Thoracic aorta (tissue), 2 donors: ENCODE measurements at regions not wholly inside any gene's neighbourhood (a gene's known extent, or its start where the extent isn't known, plus 50 kb on each side); places are given as distances from the start of the nearest gene placed in this dataset.
"Not testable (repeated sequence)": the region's sequence is repeated elsewhere in the genome, so short reads cannot be mapped to it uniquely, and the experiment has no call there.

ENCODE experiments used
- ATAC-seq: fragments of 150-250 bp; one replicate; pipeline ENCODE4 v1.8.0; 2017; ENCODE audit warnings: low read depth; ENCODE audit not compliant: insufficient number of reproducible peaks, low FRiP score
- DNase-seq: peaks from one replicate; pipeline ENCODE4 v3.0.0-alpha.2; 2020; ENCODE audit warnings: low spot score
- H3K27ac ChIP-seq, 2 donors: fragments of 200-600 bp; sonication (generic); 1 replicate in 1 of 2; 2 replicates in 1 of 2; pipeline ENCODE4 v1.5.1; 2016; ENCODE audit warnings: mild to moderate bottlenecking in 2 of 2, moderate library complexity in 2 of 2
- H3K27me3 ChIP-seq: fragments of 200-600 bp; sonication (generic); replicated peaks from 2 replicates; pipeline ENCODE4 v1.6.0; 2016; ENCODE audit warnings: mild to moderate bottlenecking; ENCODE audit not compliant: insufficient read depth
- H3K36me3 ChIP-seq: fragments of 200-600 bp; sonication (generic); one replicate; pipeline ENCODE4 v1.5.1; 2016
- H3K4me1 ChIP-seq, 2 donors: fragments of 200-600 bp; sonication (generic); 1 replicate in 1 of 2; 2 replicates in 1 of 2; pipeline versions ENCODE4 v1.5.1 to v1.6.0; 2016; ENCODE audit warnings: low read depth in 2 of 2, mild to moderate bottlenecking in 1 of 2; ENCODE audit not compliant: control insufficient read depth in 1 of 2
- H3K4me3 ChIP-seq: fragments of 200-600 bp; sonication (generic); 2 replicates; pipeline ENCODE4 v1.5.1; 2016; ENCODE audit warnings: mild to moderate bottlenecking
- H3K9me3 ChIP-seq: fragments of 200-600 bp; sonication (generic); 2 replicates; pipeline ENCODE4 v1.5.1; 2016
- TF ChIP-seq, protein P1 (sequence below): fragments of 200-600 bp; sonication (generic); IDR thresholded peaks from one replicate; pipeline ENCODE4 v1.5.1; 2019; ENCODE audit warnings: antibody characterized with exemption

DNA sequence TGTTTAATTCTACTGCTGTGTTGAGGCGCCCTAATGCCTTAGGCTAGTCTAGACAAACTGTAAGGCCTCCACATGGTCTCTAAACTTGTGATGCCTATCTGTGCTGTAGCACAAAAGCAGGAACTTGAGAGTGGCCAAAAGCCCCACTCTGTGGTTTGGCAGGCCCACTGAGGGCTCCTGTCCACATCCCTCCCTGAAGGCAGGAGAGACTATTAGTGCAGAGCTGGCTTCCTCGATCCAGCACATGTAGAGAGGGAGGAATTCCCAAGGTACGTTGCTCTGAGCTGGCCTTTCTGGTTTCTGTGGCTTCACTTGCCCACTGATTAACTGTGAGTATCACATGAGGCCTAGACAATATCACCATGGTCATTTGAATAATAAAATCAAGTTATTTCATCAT lies 90.6 kb downstream of the POLR2M start:
- no peak for DNase-seq
- TF ChIP-seq, protein P1, sequence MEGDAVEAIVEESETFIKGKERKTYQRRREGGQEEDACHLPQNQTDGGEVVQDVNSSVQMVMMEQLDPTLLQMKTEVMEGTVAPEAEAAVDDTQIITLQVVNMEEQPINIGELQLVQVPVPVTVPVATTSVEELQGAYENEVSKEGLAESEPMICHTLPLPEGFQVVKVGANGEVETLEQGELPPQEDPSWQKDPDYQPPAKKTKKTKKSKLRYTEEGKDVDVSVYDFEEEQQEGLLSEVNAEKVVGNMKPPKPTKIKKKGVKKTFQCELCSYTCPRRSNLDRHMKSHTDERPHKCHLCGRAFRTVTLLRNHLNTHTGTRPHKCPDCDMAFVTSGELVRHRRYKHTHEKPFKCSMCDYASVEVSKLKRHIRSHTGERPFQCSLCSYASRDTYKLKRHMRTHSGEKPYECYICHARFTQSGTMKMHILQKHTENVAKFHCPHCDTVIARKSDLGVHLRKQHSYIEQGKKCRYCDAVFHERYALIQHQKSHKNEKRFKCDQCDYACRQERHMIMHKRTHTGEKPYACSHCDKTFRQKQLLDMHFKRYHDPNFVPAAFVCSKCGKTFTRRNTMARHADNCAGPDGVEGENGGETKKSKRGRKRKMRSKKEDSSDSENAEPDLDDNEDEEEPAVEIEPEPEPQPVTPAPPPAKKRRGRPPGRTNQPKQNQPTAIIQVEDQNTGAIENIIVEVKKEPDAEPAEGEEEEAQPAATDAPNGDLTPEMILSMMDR: no peak
- Histone ChIP-seq H3K27me3 (no peaks in the 10 kb centered on the region), H3K4me3 (no peak overlapping the region), H3K9me3 (no peaks in the 10 kb centered on the region), H3K36me3 (no peaks in the 10 kb centered on the region), H3K27ac (peak overlapping the region in 1 of 2 donors; percentile 22), H3K4me1 (peaks cover 0 to 18% of the 10 kb centered on the region in 2 donors)
- no peak for ATAC-seq

DNA sequence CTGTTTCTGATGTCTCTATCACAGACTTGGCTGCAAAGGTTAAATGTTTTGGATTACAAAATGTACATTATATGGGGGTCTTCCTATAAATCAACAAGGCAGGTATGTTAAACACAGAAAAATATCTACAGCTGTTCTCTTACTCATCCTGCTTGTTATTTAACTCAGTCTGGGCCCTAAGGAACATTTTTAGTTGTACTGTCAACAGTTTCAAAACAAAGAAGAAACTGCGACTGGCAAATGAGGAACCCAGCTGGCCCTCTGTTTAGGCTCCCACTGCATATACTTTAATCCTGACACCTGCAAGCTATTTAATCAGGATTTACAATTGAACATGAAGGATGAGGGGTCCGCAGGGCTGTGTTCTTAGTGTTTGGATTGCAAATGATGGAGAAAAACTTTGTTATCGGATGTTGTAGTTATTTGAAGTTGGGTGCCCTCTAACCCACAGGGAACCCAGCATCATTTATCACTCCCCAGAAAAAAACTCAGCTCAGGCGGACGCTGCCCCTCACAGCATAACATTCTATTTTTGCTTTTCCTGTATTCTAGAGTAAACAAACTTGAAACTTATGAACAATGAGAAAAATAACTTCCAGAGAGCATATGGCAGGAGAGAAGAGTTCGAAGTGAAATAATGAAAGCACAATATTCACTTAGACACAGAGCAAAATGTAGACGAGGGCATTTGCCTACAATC lies 91.2 kb downstream of the POLR2M start:
- ATAC-seq: no peak
- Histone ChIP-seq H3K27ac (peak overlapping the region in 1 of 2 donors; percentile 22), H3K36me3 (no peaks in the 10 kb centered on the region), H3K9me3 (no peaks in the 10 kb centered on the region), H3K27me3 (no peaks in the 10 kb centered on the region), H3K4me3 (no peak overlapping the region), H3K4me1 (peaks cover 0 to 18% of the 10 kb centered on the region in 2 donors)
- DNase-seq: no peak
- TF ChIP-seq, protein P1: no peak

DNA sequence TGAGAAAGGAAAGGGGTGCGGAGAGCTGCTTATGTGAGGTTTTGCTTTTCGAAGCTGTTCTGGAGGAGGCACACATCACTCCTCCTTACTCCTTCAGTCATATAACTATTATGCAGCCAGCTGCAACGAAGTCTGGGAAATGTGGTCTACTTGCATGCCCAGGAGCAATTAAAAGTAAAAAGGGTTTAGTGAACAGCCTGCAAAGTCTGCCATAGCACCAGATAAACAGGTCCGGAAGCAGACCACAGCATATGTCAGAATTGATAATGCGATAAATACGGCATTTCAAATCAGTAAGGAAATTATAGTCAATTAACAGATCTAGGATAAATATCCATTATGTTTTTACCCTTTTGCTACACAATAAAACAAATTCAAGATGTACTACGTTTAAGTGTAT lies 99.5 kb downstream of the POLR2M start:
- H3K9me3 ChIP-seq: no peaks in the 10 kb centered on the region
- no peaks in the 10 kb centered on the region for H3K27me3 ChIP-seq
- no peaks in the 10 kb centered on the region for H3K4me1 ChIP-seq
- no peak overlapping the region for H3K27ac ChIP-seq
- TF ChIP-seq, protein P1: no peak
- H3K4me3 ChIP-seq: no peak overlapping the region
- ATAC-seq (no peak), DNase-seq (no peak)
- no peaks in the 10 kb centered on the region for H3K36me3 ChIP-seq

DNA sequence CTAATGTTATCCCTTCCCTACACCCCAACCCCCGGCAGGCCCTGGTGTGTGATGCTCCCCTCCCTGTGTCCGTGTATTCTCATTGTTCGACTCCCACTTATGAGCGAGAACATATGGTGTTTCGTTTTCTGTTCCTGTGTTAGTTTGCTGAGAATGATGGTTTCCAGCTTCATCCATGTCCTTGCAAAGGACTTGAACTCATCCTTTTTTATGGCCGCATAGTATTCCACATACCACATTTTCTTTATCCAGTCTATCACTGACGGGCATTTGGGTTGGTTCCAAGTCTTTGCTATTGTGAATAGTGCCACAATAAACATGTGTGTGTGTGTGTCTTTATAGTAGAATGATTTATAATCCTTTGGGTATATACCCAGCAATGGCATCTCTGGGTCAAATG lies 102.8 kb downstream of the POLR2M start:
- not testable (repeated sequence) for DNase-seq, ATAC-seq, H3K36me3 ChIP-seq, H3K27ac ChIP-seq, H3K9me3 ChIP-seq, H3K27me3 ChIP-seq, H3K4me1 ChIP-seq, H3K4me3 ChIP-seq

DNA sequence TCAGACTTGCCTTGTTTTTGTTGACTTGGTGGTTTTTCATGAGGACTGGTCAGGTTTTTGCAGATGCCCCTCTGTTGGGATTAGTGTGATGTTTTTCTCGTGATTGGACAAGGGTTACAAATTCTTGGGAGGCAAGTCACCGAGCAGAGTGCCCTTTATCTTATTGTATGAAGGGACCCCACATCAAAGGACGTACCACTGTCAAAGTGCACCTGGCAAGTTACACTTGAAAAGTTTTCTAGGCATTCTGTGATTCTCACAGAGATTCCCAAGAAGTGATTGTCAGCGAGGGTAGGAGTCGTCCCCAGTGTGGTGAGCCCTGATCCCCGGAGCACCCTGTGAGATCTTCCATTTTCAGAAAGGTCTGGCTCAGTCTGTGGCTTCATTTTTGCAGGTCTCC lies 110.1 kb downstream of the POLR2M start:
- H3K9me3 ChIP-seq: no peaks in the 10 kb centered on the region
- H3K4me1 ChIP-seq: no peaks in the 10 kb centered on the region
- H3K36me3 ChIP-seq: no peaks in the 10 kb centered on the region
- DNase-seq: no peak
- no peaks in the 10 kb centered on the region for H3K27me3 ChIP-seq
- no peak overlapping the region for H3K27ac ChIP-seq
- TF ChIP-seq, protein P1: no peak
- H3K4me3 ChIP-seq: no peak overlapping the region
- ATAC-seq: no peak

DNA sequence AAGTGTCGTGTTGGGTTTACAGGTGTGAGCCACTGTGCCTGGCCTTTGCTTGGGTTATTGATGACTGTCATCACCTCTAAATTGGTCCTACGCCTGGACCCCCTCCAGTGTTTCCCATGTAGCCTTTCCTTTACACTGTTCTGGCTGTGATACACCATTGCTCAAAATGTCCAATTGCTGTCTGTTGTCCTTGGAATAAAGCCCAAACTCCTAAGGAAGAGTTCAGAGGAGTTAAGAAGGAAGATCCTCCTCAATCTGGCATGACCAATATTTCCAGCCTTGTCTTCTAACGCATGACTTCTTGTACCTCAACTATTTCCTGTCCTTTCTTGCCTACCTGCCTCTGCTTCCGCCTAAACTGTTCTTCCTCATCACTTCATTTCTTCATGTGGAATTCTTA lies 113.1 kb downstream of the POLR2M start:
- Histone ChIP-seq H3K36me3 (no peaks in the 10 kb centered on the region), H3K4me3 (no peak overlapping the region), H3K27me3 (no peaks in the 10 kb centered on the region), H3K27ac (no peak overlapping the region), H3K4me1 (peaks cover 0 to 8% of the 10 kb centered on the region in 2 donors), H3K9me3 (no peaks in the 10 kb centered on the region)
- TF ChIP-seq, protein P1: no peak
- ATAC-seq: no peak
- no peak for DNase-seq
